OCI-LY1 (cell line): ENCODE measurements at regions not wholly inside any gene's neighbourhood (a gene's known extent, or its start where the extent isn't known, plus 50 kb on each side); places are given as distances from the start of the nearest gene placed in this dataset.

ENCODE experiments used
- H2AFZ ChIP-seq: fragments of 200-600 bp; sonication (generic), shearing (Covaris generic); 2 replicates; pipeline ENCODE4 v1.6.0; 2014; ENCODE audit warnings: antibody characterized with exemption, mild to moderate bottlenecking, low read length
- H3F3A ChIP-seq: fragments of 200-600 bp; sonication (generic), shearing (Covaris generic); 2 replicates; pipeline ENCODE4 v1.6.0; 2014; ENCODE audit warnings: mild to moderate bottlenecking, antibody characterized with exemption, low read length, moderate library complexity; ENCODE audit not compliant: insufficient read depth
- H3K27ac ChIP-seq: fragments of 200-600 bp; sonication (generic); 2 replicates; pipeline ENCODE4 v1.5.1; 2014; ENCODE audit warnings: low read length, mixed run types, mild to moderate bottlenecking, low read depth; ENCODE audit not compliant: poor library complexity, severe bottlenecking
- H3K27me3 ChIP-seq: fragments of 200-600 bp; sonication (generic); 2 replicates; pipeline ENCODE4 v1.6.0; 2014; ENCODE audit warnings: antibody characterized with exemption, mild to moderate bottlenecking, low read length, moderate library complexity; ENCODE audit not compliant: insufficient read depth
- H3K36me3 ChIP-seq: fragments of 200-600 bp; sonication (generic); 2 replicates; pipeline ENCODE4 v1.6.1; 2014; ENCODE audit warnings: mild to moderate bottlenecking, antibody characterized with exemption, low read length, moderate library complexity, mixed read lengths; ENCODE audit not compliant: insufficient read depth
- H3K4me1 ChIP-seq: fragments of 200-600 bp; sonication (generic); 2 replicates; pipeline ENCODE4 v1.5.1; 2014; ENCODE audit warnings: mild to moderate bottlenecking, low read length, moderate library complexity; ENCODE audit not compliant: insufficient read depth, severe bottlenecking
- H3K4me2 ChIP-seq: fragments of 200-600 bp; sonication (generic), shearing (Covaris generic); 2 replicates; pipeline ENCODE4 v1.6.1; 2014; ENCODE audit warnings: low read length
- H3K4me3 ChIP-seq: fragments of 200-600 bp; sonication (generic); 2 replicates; pipeline ENCODE4 v1.5.1; 2014; ENCODE audit warnings: low read length, low read depth, mild to moderate bottlenecking, mixed read lengths; ENCODE audit not compliant: poor library complexity, severe bottlenecking
- H3K79me2 ChIP-seq: fragments of 200-600 bp; shearing (Covaris generic); 2 replicates; pipeline ENCODE4 v1.6.1; 2016; ENCODE audit warnings: mixed run types, low read length, mixed read lengths; ENCODE audit not compliant: insufficient read depth
- H3K9ac ChIP-seq: fragments of 200-600 bp; sonication (generic), shearing (Covaris generic); 2 replicates; pipeline ENCODE4 v1.6.1; 2014; ENCODE audit warnings: mild to moderate bottlenecking, low read length, mixed read lengths
- H3K9me2 ChIP-seq: fragments of 200-600 bp; sonication (generic), shearing (Covaris generic); 2 replicates; pipeline ENCODE4 v1.6.1; 2014; ENCODE audit warnings: low read depth, mild to moderate bottlenecking, low read length, mixed read lengths
- H3K9me3 ChIP-seq: fragments of 200-600 bp; shearing (Covaris generic); 2 replicates; pipeline ENCODE4 v1.6.1; 2014; ENCODE audit warnings: low read length, mixed read lengths
- H4K20me1 ChIP-seq: fragments of 200-600 bp; sonication (generic), shearing (Covaris generic); 2 replicates; pipeline ENCODE4 v1.6.0; 2016; ENCODE audit warnings: mild to moderate bottlenecking, low read length; ENCODE audit not compliant: insufficient read depth
- EZH2 ChIP-seq: fragments of 200-600 bp; sonication (generic), shearing (Covaris generic); IDR thresholded peaks from 2 replicates; pipeline ENCODE4 v1.8.0; 2017; ENCODE audit warnings: borderline replicate concordance, mixed run types, mild to moderate bottlenecking, antibody characterized with exemption, low read length, moderate library complexity, mixed read lengths
- TF ChIP-seq, protein P1 (sequence below): fragments of 200-600 bp; sonication (generic), shearing (Covaris generic); IDR thresholded peaks from 2 replicates; pipeline ENCODE4 v1.5.1; 2017; ENCODE audit warnings: mild to moderate bottlenecking, antibody characterized with exemption, low read length, moderate library complexity, mixed read lengths

DNA sequence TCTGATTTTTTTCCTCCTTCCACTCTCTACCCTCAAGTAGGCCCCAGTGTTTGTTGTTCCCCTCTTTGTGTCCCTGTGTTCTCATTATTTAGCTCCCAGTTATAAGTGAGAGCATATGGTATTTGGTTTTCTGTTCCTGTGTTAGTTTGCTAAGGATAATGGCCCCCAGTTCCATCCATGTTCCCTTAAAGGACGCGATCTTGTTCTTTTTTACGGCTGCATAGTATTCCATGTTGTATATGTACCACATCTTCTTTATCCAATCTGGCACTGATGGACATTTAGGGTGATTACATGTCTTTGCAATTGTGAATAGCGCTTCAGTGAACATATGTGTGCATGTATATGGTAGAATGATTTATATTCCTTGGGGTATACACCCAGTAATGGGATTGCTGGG, 54.5 kb upstream of the BTC start:
- Histone ChIP-seq H3K4me2 (no peak overlapping the region), H3F3A (no peaks in the 10 kb centered on the region), H4K20me1 (no peaks in the 10 kb centered on the region), H3K36me3 (no peaks in the 10 kb centered on the region), H3K4me1 (no peaks in the 10 kb centered on the region), H3K4me3 (no peak overlapping the region), H3K9ac (no peak overlapping the region), H3K9me3 (no peaks in the 10 kb centered on the region), H3K79me2 (no peaks in the 10 kb centered on the region), H3K9me2 (no peaks in the 10 kb centered on the region), H2AFZ (no peak overlapping the region), H3K27ac (no peak overlapping the region), H3K27me3 (no peaks in the 10 kb centered on the region)
- no peak for TF ChIP-seq EZH2

DNA sequence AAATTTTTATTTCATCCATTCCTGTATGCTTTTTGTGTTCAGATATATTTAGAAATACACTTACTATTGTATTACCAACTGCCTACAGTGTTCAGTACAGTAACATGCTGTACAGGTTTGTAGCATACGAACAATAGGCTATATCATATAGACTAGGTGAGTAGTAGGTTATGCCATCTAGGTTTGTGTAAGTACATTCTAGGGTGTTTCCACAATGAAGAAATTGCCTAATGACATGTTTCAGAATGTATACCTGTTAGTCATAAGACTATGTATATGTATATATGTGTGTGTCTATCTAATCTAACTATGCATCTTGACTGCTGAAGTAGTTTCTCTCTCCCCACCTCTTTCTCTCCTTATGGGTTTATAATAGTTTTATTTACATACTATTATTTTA, 51.5 kb upstream of the BTC start:
- Histone ChIP-seq H3K9ac (no peak overlapping the region), H3K27me3 (no peaks in the 10 kb centered on the region), H3F3A (no peaks in the 10 kb centered on the region), H3K9me3 (no peaks in the 10 kb centered on the region), H4K20me1 (no peaks in the 10 kb centered on the region), H3K9me2 (no peaks in the 10 kb centered on the region), H3K36me3 (no peaks in the 10 kb centered on the region), H3K4me1 (no peaks in the 10 kb centered on the region), H3K79me2 (no peaks in the 10 kb centered on the region), H3K4me3 (no peak overlapping the region), H2AFZ (no peak overlapping the region), H3K27ac (no peak overlapping the region), H3K4me2 (no peak overlapping the region)
- TF ChIP-seq EZH2, result no peak
- TF ChIP-seq, protein P1, sequence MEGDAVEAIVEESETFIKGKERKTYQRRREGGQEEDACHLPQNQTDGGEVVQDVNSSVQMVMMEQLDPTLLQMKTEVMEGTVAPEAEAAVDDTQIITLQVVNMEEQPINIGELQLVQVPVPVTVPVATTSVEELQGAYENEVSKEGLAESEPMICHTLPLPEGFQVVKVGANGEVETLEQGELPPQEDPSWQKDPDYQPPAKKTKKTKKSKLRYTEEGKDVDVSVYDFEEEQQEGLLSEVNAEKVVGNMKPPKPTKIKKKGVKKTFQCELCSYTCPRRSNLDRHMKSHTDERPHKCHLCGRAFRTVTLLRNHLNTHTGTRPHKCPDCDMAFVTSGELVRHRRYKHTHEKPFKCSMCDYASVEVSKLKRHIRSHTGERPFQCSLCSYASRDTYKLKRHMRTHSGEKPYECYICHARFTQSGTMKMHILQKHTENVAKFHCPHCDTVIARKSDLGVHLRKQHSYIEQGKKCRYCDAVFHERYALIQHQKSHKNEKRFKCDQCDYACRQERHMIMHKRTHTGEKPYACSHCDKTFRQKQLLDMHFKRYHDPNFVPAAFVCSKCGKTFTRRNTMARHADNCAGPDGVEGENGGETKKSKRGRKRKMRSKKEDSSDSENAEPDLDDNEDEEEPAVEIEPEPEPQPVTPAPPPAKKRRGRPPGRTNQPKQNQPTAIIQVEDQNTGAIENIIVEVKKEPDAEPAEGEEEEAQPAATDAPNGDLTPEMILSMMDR, result no peak
